ENCODE measurements at regions not wholly inside any gene's neighbourhood (a gene's known extent, or its start where the extent isn't known, plus 50 kb on each side); places are given as distances from the start of the nearest gene placed in this dataset.

GRCh38 chr6:1230281-1230680 is 81.6 kb upstream of the FOXQ1 start:
- TF ChIP-seq REST (IDR thresholded peaks at IDR 0.05; ENCODE audit: insufficient read depth in 1 of 2, low read depth in 2 of 2, low read length in 2 of 2): no peak
- TF ChIP-seq POLR2AphosphoS5 (IDR thresholded peaks at IDR 0.05; ENCODE audit: low read depth, low read length): no peak
- TF ChIP-seq TAF1 (IDR thresholded peaks at IDR 0.05; ENCODE audit: borderline replicate concordance, insufficient read depth, low read length): no peak
- TF ChIP-seq SIN3A (IDR thresholded peaks at IDR 0.05; ENCODE audit: borderline replicate concordance, insufficient read depth, low read length): no peak
